H9 (cell line): ENCODE measurements at regions not wholly inside any gene's neighbourhood (a gene's known extent, or its start where the extent isn't known, plus 50 kb on each side); places are given as distances from the start of the nearest gene placed in this dataset.

Experiments
- DNase-seq: peaks from one replicate; pipeline ENCODE4 v3.0.0-alpha.2; 2017
- H2AFZ ChIP-seq: one replicate; pipeline ENCODE4 v1.6.1; 2013; ENCODE audit warnings: mild to moderate bottlenecking, low read length, control low read depth, moderate library complexity
- H2AK5ac ChIP-seq: 2 replicates; pipeline ENCODE4 v1.6.1; 2013; ENCODE audit warnings: low read length, control low read depth, mixed read lengths; ENCODE audit not compliant: insufficient read length
- H2BK120ac ChIP-seq: one replicate; pipeline ENCODE4 v1.6.1; 2013; ENCODE audit warnings: low read depth, mild to moderate bottlenecking, low read length, control low read depth, inconsistent platforms; ENCODE audit not compliant: poor library complexity, severe bottlenecking
- H2BK12ac ChIP-seq: 2 replicates; pipeline ENCODE4 v1.6.1; 2013; ENCODE audit warnings: low read length, control low read depth, mixed read lengths, low read depth; ENCODE audit not compliant: insufficient read length
- H2BK15ac ChIP-seq: 2 replicates; pipeline ENCODE4 v1.6.1; 2013; ENCODE audit warnings: low read depth, low read length, control low read depth
- H2BK20ac ChIP-seq: one replicate; pipeline ENCODE4 v1.6.1; 2013; ENCODE audit warnings: low read depth, mild to moderate bottlenecking, low read length, control low read depth, inconsistent platforms; ENCODE audit not compliant: poor library complexity, severe bottlenecking
- H2BK5ac ChIP-seq: 2 replicates; pipeline ENCODE4 v1.6.1; 2013; ENCODE audit warnings: low read length, control low read depth, mixed read lengths; ENCODE audit not compliant: insufficient read length
- H3K14ac ChIP-seq: 2 replicates; pipeline ENCODE4 v1.6.1; 2013; ENCODE audit warnings: low read length, control low read depth; ENCODE audit not compliant: insufficient read depth
- H3K18ac ChIP-seq: 2 replicates; pipeline ENCODE4 v1.6.1; 2013; ENCODE audit warnings: low read depth, mild to moderate bottlenecking, mixed read lengths, low read length, control low read depth; ENCODE audit not compliant: insufficient read length
- H3K23ac ChIP-seq: 2 replicates; pipeline ENCODE4 v1.6.1; 2013; ENCODE audit warnings: low read length, control low read depth, mixed read lengths, low read depth; ENCODE audit not compliant: insufficient read length
- H3K23me2 ChIP-seq: 2 replicates; pipeline ENCODE4 v1.6.1; 2013; ENCODE audit warnings: low read depth, mild to moderate bottlenecking, mixed read lengths, low read length, control low read depth; ENCODE audit not compliant: insufficient read length, poor library complexity, severe bottlenecking
- H3K27ac ChIP-seq: 2 replicates; pipeline ENCODE4 v1.5.1; 2013; ENCODE audit warnings: low read length, control low read depth, mixed read lengths, low read depth; ENCODE audit not compliant: insufficient read length
- H3K27me3 ChIP-seq: 2 replicates; pipeline ENCODE4 v1.6.1; 2013; ENCODE audit warnings: low read length, control low read depth, inconsistent platforms; ENCODE audit not compliant: insufficient read depth
- H3K4ac ChIP-seq: 2 replicates; pipeline ENCODE4 v1.6.1; 2013; ENCODE audit warnings: low read depth, mild to moderate bottlenecking, control low read depth, inconsistent platforms, low read length, moderate library complexity
- H3K4me1 ChIP-seq: 2 replicates; pipeline ENCODE4 v1.6.1; 2013; ENCODE audit warnings: low read length, control low read depth, inconsistent platforms; ENCODE audit not compliant: insufficient read depth
- H3K4me2 ChIP-seq: 2 replicates; pipeline ENCODE4 v1.6.1; 2013; ENCODE audit warnings: low read length, control low read depth, mixed read lengths; ENCODE audit not compliant: insufficient read length, insufficient read depth
- H3K56ac ChIP-seq: 2 replicates; pipeline ENCODE4 v1.6.1; 2013; ENCODE audit warnings: low read depth, mild to moderate bottlenecking, mixed read lengths, low read length, control low read depth; ENCODE audit not compliant: insufficient read length
- H3K79me1 ChIP-seq: 2 replicates; pipeline ENCODE4 v1.6.1; 2013; ENCODE audit warnings: low read depth, mild to moderate bottlenecking, moderate library complexity, low read length, control low read depth, inconsistent platforms; ENCODE audit not compliant: insufficient read depth, poor library complexity, severe bottlenecking
- H3K79me2 ChIP-seq: 2 replicates; pipeline ENCODE4 v1.6.1; 2013; ENCODE audit warnings: low read length, control low read depth, inconsistent platforms; ENCODE audit not compliant: insufficient read depth
- H3K9ac ChIP-seq: 2 replicates; pipeline ENCODE4 v1.6.1; 2013; ENCODE audit warnings: low read length, control low read depth, mixed read lengths; ENCODE audit not compliant: insufficient read length; ENCODE audit errors: extremely low read depth
- H3K9me3 ChIP-seq: one replicate; pipeline ENCODE4 v1.6.1; 2013; ENCODE audit warnings: low read depth, low read length, inconsistent platforms; ENCODE audit not compliant: control insufficient read depth
- H3T11ph ChIP-seq: one replicate; pipeline ENCODE4 v1.6.1; 2013; ENCODE audit warnings: mild to moderate bottlenecking, low read length, control low read depth, inconsistent platforms
- H4K20me1 ChIP-seq: one replicate; pipeline ENCODE4 v1.6.1; 2013; ENCODE audit not compliant: control insufficient read depth, insufficient read length, insufficient read depth
- H4K5ac ChIP-seq: 2 replicates; pipeline ENCODE4 v1.6.1; 2013; ENCODE audit warnings: low read depth, mild to moderate bottlenecking, mixed read lengths, low read length, control low read depth; ENCODE audit not compliant: insufficient read length
- H4K8ac ChIP-seq: replicated peaks from 2 replicates; pipeline ENCODE4 v1.6.1; 2013; ENCODE audit warnings: low read length, control low read depth, mixed read lengths, low read depth; ENCODE audit not compliant: insufficient read length
- H4K91ac ChIP-seq: 2 replicates; pipeline ENCODE4 v1.6.1; 2013; ENCODE audit warnings: low read depth, mild to moderate bottlenecking, moderate library complexity, mixed read lengths, low read length, control low read depth; ENCODE audit not compliant: insufficient read length
- H3K27ac Mint-ChIP-seq, 3 experiments: 2 replicates in 2 of 3; 3 replicates in 1 of 3; pipeline ENCODE4 v1.8.0; 2020 to 2021; ENCODE audit warnings: mixed read lengths in 3 of 3, mild to moderate bottlenecking in 1 of 3, moderate library complexity in 1 of 3
- H3K27me3 Mint-ChIP-seq: 2 replicates; pipeline ENCODE4 v1.8.0; 2021; ENCODE audit warnings: low read depth, mild to moderate bottlenecking, moderate library complexity, mixed read lengths
- H3K36me3 Mint-ChIP-seq, 3 experiments: 2 replicates in 2 of 3; 3 replicates in 1 of 3; pipeline ENCODE4 v1.8.0; 2020 to 2021; ENCODE audit warnings: low read depth in 3 of 3, mixed read lengths in 3 of 3; ENCODE audit not compliant: insufficient read depth in 1 of 3
- H3K4me1 Mint-ChIP-seq, 2 experiments: 2 replicates each; pipeline ENCODE4 v1.8.0; 2020; ENCODE audit warnings: mixed read lengths in 2 of 2
- H3K4me3 Mint-ChIP-seq, 2 experiments: 2 replicates in 1 of 2; 3 replicates in 1 of 2; pipeline ENCODE4 v1.8.0; 2020 to 2021; ENCODE audit warnings: mild to moderate bottlenecking in 2 of 2, mixed read lengths in 2 of 2, moderate library complexity in 1 of 2
- H3K9me3 Mint-ChIP-seq, 2 experiments: 2 replicates in 1 of 2; 3 replicates in 1 of 2; pipeline ENCODE4 v1.8.0; 2020; ENCODE audit warnings: mild to moderate bottlenecking in 2 of 2, mixed read lengths in 2 of 2, moderate library complexity in 1 of 2
- WGBS: extraction: QIAGEN DNeasy Blood & Tissue Kit; methylation state at CpG from one replicate; pipeline ENCODE4 v1.1.7; 2013; ENCODE audit warnings: missing lambda C conversion rate, low lambda C conversion rate, mixed read lengths; ENCODE audit not compliant: insufficient read length; ENCODE audit errors: extremely low coverage; 5-methylcytosine and 5-hydroxymethylcytosine counted together
- TF ChIP-seq, protein P1 (sequence below): fragments of 200-600 bp; sonication (generic); conservative IDR thresholded peaks from 3 replicates; pipeline ENCODE4 v1.8.0; 2021; ENCODE audit warnings: antibody characterized with exemption, mild to moderate bottlenecking

DNA sequence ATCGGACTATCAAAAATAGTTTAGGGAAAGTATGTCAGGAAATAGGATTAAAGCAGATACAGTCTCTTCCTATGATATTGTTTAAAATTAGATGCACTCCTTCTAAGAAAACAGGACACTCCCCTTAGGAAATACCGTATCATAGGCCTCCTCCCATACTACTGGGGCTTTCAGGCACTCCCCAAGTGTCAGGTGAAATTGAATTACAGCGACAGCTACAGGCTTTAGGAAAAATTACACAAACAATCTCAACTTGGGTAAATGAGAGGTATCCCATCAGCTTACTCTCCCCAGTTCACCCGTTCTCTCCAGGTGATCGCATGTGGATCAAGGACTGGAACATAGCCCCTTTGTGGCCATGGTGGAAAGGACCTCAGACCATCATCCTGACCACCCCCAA is 110.4 kb upstream of the EPB41L4A start:
- peaks cover 0 to 5% of the 10 kb centered on the region in 2 experiments; a peak in 2 of 5 replicates for H3K9me3 Mint-ChIP-seq
- no peak overlapping the region for H4K8ac ChIP-seq
- H3K79me1 ChIP-seq = no peaks in the 10 kb centered on the region
- H2BK12ac ChIP-seq = no peak overlapping the region
- H2BK15ac ChIP-seq = no peak overlapping the region
- no peak overlapping the region for H2BK120ac ChIP-seq
- DNase-seq = no peak
- peaks cover 26 to 33% of the 10 kb centered on the region in 2 experiments for H3K4me1 Mint-ChIP-seq
- no peak overlapping the region for H2BK20ac ChIP-seq
- H3K9me3 ChIP-seq = no peaks in the 10 kb centered on the region
- H3K27ac ChIP-seq = no peak overlapping the region
- H3K4me3 Mint-ChIP-seq = no peak overlapping the region
- 0 out of 7 replicates have a peak overlapping the region, but pooled peaks of 1 of the 3 experiments have one; percentile 19 for H3K27ac Mint-ChIP-seq
- H3K9ac ChIP-seq = no peak overlapping the region
- H2AFZ ChIP-seq = no peak overlapping the region
- no peaks in the 10 kb centered on the region for H4K20me1 ChIP-seq
- H3K4me2 ChIP-seq = no peak overlapping the region
- H4K91ac ChIP-seq = no peak overlapping the region
- no peak overlapping the region for H3K18ac ChIP-seq
- no peak overlapping the region for H2AK5ac ChIP-seq
- TF ChIP-seq, protein P1, sequence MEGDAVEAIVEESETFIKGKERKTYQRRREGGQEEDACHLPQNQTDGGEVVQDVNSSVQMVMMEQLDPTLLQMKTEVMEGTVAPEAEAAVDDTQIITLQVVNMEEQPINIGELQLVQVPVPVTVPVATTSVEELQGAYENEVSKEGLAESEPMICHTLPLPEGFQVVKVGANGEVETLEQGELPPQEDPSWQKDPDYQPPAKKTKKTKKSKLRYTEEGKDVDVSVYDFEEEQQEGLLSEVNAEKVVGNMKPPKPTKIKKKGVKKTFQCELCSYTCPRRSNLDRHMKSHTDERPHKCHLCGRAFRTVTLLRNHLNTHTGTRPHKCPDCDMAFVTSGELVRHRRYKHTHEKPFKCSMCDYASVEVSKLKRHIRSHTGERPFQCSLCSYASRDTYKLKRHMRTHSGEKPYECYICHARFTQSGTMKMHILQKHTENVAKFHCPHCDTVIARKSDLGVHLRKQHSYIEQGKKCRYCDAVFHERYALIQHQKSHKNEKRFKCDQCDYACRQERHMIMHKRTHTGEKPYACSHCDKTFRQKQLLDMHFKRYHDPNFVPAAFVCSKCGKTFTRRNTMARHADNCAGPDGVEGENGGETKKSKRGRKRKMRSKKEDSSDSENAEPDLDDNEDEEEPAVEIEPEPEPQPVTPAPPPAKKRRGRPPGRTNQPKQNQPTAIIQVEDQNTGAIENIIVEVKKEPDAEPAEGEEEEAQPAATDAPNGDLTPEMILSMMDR = peak; percentile 59
- WGBS = no CpG with 5 or more reads among the region's 5 CpGs
- no peaks in the 10 kb centered on the region for H3K79me2 ChIP-seq
- H3T11ph ChIP-seq = no peak overlapping the region
- peaks cover 0 to 9% (median 2%) of the 10 kb centered on the region in 3 experiments; a peak in 3 of 7 replicates for H3K36me3 Mint-ChIP-seq
- H3K27me3 ChIP-seq = no peaks in the 10 kb centered on the region
- no peak overlapping the region for H2BK5ac ChIP-seq
- H3K14ac ChIP-seq = no peak overlapping the region
- no peak overlapping the region for H3K56ac ChIP-seq
- no peaks in the 10 kb centered on the region; the same call in 1 of the 2 replicates for H3K27me3 Mint-ChIP-seq
- no peaks in the 10 kb centered on the region for H3K23me2 ChIP-seq
- H3K4ac ChIP-seq = no peak overlapping the region
- H3K4me1 ChIP-seq = peaks cover 8% of the 10 kb centered on the region
- no peak overlapping the region for H4K5ac ChIP-seq
- H3K23ac ChIP-seq = no peak overlapping the region
